ENCODE measurements at regions not wholly inside any gene's neighbourhood (a gene's known extent, or its start where the extent isn't known, plus 50 kb on each side); places are given as distances from the start of the nearest gene placed in this dataset.

DNA sequence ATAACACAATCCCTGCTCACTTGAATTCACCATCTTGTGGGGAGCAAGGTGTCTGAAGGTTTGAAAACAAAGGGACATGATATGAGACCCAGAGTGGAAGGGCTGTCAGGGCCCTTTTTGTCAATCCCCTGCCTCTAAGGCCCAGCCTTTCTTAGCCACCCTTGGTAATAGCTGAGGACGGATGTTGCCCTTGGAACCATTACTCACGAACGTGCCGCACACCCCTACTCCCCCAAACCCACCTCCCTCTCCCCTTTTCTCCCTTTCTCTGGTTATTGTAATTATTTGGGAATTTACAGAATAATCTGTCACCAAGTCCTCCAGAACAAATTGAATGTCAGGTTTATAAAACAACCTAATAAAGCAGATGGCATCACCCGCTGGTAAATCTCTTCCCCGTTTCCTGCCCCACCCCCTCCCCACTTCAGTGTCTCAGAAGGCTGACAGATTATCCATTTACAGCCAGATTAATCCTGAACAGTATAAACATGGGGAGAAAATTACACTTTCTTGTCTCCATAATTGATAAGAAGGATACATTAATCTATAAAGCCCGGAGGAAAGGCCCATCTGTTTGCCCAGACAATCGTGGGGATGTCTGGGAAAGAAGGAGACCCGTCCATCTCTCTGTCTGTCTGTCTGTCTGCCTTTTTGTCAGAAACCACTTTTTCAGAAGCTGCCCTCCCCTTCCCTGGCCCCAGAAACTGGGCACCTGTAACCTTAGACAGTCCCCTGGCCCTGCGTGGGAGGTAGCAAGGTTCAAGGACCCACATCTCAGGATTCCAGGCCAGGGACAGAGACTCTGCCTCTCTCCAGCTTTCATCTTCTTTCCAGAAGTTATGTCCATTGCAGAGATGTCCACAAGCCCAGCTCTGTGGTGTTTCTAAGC lies 60.6 kb upstream of the CD34 start:
- no peak overlapping the region for H3K27ac ChIP-seq (ENCODE audit: low read depth, low read length, poor library complexity, severe bottlenecking)
- H3K27me3 ChIP-seq (ENCODE audit: insufficient read depth, low read length) = no peaks in the 10 kb centered on the region
- no peaks in the 10 kb centered on the region for H3F3A ChIP-seq (ENCODE audit: insufficient read depth, low read length)
- H3K4me1 ChIP-seq (ENCODE audit: insufficient read depth, low read length, severe bottlenecking) = no peaks in the 10 kb centered on the region
- H3K9me2 ChIP-seq (ENCODE audit: low read depth, low read length) = no peaks in the 10 kb centered on the region
- no peak overlapping the region for H3K4me3 ChIP-seq (ENCODE audit: low read depth, low read length, poor library complexity, severe bottlenecking)
- no peak overlapping the region for H2AFZ ChIP-seq (ENCODE audit: low read length)
- H3K9me3 ChIP-seq (ENCODE audit: low read length) = no peaks in the 10 kb centered on the region
- H3K4me2 ChIP-seq (ENCODE audit: low read length) = no peak overlapping the region
- no peaks in the 10 kb centered on the region for H3K79me2 ChIP-seq (ENCODE audit: insufficient read depth, low read length)
- no peak overlapping the region for H3K9ac ChIP-seq (ENCODE audit: low read length)
- no peaks in the 10 kb centered on the region for H3K36me3 ChIP-seq (ENCODE audit: insufficient read depth, low read length)
- H4K20me1 ChIP-seq (ENCODE audit: insufficient read depth, low read length) = no peaks in the 10 kb centered on the region
- TF ChIP-seq EZH2 (IDR thresholded peaks at IDR 0.05; ENCODE audit: borderline replicate concordance, low read length) = no peak
- TF ChIP-seq, protein P1, sequence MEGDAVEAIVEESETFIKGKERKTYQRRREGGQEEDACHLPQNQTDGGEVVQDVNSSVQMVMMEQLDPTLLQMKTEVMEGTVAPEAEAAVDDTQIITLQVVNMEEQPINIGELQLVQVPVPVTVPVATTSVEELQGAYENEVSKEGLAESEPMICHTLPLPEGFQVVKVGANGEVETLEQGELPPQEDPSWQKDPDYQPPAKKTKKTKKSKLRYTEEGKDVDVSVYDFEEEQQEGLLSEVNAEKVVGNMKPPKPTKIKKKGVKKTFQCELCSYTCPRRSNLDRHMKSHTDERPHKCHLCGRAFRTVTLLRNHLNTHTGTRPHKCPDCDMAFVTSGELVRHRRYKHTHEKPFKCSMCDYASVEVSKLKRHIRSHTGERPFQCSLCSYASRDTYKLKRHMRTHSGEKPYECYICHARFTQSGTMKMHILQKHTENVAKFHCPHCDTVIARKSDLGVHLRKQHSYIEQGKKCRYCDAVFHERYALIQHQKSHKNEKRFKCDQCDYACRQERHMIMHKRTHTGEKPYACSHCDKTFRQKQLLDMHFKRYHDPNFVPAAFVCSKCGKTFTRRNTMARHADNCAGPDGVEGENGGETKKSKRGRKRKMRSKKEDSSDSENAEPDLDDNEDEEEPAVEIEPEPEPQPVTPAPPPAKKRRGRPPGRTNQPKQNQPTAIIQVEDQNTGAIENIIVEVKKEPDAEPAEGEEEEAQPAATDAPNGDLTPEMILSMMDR (IDR thresholded peaks at IDR 0.05; ENCODE audit: low read length) = no peak

DNA sequence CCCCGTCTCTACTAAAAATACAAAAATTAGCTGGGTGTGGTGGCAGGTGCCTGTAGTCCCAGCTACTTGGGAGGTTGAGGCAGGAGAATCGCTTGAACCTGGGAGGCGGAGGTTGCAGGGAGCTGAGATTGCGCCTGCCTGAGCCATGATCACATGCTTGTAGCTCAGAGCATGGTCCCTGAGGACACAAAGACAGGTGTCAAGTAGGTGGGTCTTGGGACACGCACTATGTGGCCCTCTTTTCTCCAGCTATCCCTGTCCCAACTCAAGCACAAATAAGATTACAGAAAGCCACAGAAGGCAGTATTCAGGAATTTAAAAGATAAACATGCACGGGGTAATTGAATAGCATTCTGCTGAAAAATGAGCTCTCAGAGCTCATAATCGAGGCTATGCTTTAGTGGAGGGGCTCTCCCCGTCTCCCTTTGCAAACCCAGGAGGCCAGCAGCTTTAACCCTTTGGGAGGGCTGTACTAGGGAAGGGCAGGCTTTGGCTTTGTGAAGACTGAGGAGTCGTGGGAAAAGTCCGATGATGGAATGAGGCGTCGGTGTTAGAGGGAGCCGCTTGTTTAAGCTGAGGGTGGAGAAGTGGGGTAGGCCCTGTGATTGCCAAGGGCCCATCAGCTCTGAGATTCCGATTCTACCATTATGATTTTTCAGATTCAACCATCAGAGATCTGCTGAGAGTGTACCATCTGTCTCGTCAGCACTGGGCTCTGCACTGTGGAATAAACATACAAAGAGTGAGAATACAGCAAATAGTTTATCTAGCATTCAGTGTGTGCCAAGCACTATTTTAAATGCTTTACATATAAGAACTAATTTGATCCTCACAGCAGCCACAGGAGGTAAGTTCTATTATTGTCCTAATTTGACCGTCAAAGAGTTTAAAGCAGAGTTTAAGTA lies 59.7 kb upstream of the CD34 start:
- no peaks in the 10 kb centered on the region for H3K79me2 ChIP-seq (ENCODE audit: insufficient read depth, low read length)
- H3K36me3 ChIP-seq (ENCODE audit: insufficient read depth, low read length) = no peaks in the 10 kb centered on the region
- no peaks in the 10 kb centered on the region for H3K4me1 ChIP-seq (ENCODE audit: insufficient read depth, low read length, severe bottlenecking)
- no peak overlapping the region for H3K27ac ChIP-seq (ENCODE audit: low read depth, low read length, poor library complexity, severe bottlenecking)
- no peak overlapping the region for H3K4me2 ChIP-seq (ENCODE audit: low read length)
- H3K9ac ChIP-seq (ENCODE audit: low read length) = no peak overlapping the region
- H3K9me3 ChIP-seq (ENCODE audit: low read length) = no peaks in the 10 kb centered on the region
- H4K20me1 ChIP-seq (ENCODE audit: insufficient read depth, low read length) = no peaks in the 10 kb centered on the region
- H3K4me3 ChIP-seq (ENCODE audit: low read depth, low read length, poor library complexity, severe bottlenecking) = no peak overlapping the region
- no peaks in the 10 kb centered on the region for H3K9me2 ChIP-seq (ENCODE audit: low read depth, low read length)
- H2AFZ ChIP-seq (ENCODE audit: low read length) = no peak overlapping the region
- TF ChIP-seq EZH2 (IDR thresholded peaks at IDR 0.05; ENCODE audit: borderline replicate concordance, low read length) = no peak
- TF ChIP-seq, protein P1 (IDR thresholded peaks at IDR 0.05; ENCODE audit: low read length) = no peak
- no peaks in the 10 kb centered on the region for H3F3A ChIP-seq (ENCODE audit: insufficient read depth, low read length)
- no peaks in the 10 kb centered on the region for H3K27me3 ChIP-seq (ENCODE audit: insufficient read depth, low read length)

DNA sequence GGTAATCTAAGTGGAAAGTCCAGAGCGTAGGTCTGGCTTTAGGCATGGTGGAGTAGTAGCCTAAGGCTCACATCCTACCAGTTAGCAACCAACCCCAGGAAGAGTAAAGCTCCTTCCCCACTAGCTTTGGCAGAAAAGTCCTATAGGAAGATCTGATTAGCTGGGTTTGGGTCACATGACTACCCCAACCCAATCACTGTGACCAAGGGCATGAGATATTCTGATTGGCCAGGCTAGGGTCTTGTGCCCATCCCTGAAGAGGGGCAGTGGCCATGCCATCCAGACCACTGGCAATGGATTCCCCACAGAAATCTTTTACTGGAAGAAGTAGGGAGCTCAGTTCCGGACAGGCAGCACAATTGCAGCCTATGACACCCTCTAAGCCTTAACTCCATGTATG lies 58.6 kb upstream of the CD34 start:
- Histone ChIP-seq H3K27me3 (ENCODE audit: insufficient read depth, low read length) (no peaks in the 10 kb centered on the region), H2AFZ (ENCODE audit: low read length) (no peak overlapping the region), H3F3A (ENCODE audit: insufficient read depth, low read length) (no peaks in the 10 kb centered on the region), H3K4me2 (ENCODE audit: low read length) (no peak overlapping the region), H4K20me1 (ENCODE audit: insufficient read depth, low read length) (no peaks in the 10 kb centered on the region), H3K27ac (ENCODE audit: low read depth, low read length, poor library complexity, severe bottlenecking) (no peak overlapping the region), H3K9me2 (ENCODE audit: low read depth, low read length) (no peaks in the 10 kb centered on the region), H3K36me3 (ENCODE audit: insufficient read depth, low read length) (no peaks in the 10 kb centered on the region), H3K4me3 (ENCODE audit: low read depth, low read length, poor library complexity, severe bottlenecking) (no peak overlapping the region), H3K9ac (ENCODE audit: low read length) (no peak overlapping the region), H3K79me2 (ENCODE audit: insufficient read depth, low read length) (no peaks in the 10 kb centered on the region), H3K4me1 (ENCODE audit: insufficient read depth, low read length, severe bottlenecking) (no peaks in the 10 kb centered on the region), H3K9me3 (ENCODE audit: low read length) (no peaks in the 10 kb centered on the region)
- TF ChIP-seq EZH2 (IDR thresholded peaks at IDR 0.05; ENCODE audit: borderline replicate concordance, low read length) = no peak
- TF ChIP-seq, protein P1 (IDR thresholded peaks at IDR 0.05; ENCODE audit: low read length) = no peak
